Ishikawa (cell line): ENCODE measurements at regions not wholly inside any gene's neighbourhood (a gene's known extent, or its start where the extent isn't known, plus 50 kb on each side); places are given as distances from the start of the nearest gene placed in this dataset.

Experiments
- CEBPB ChIP-seq: IDR thresholded peaks from 2 replicates; pipeline ENCODE4 v1.6.1; 2012
- CREB1 ChIP-seq: IDR thresholded peaks from 2 replicates; pipeline ENCODE4 v1.6.1; 2012; ENCODE audit warnings: low read depth
- EGR1 ChIP-seq: IDR thresholded peaks from 2 replicates; pipeline ENCODE4 v1.6.1; 2012
- EP300 ChIP-seq: IDR thresholded peaks from 2 replicates; pipeline ENCODE4 v1.6.1; 2012; ENCODE audit warnings: borderline replicate concordance
- FOXM1 ChIP-seq: IDR thresholded peaks from 2 replicates; pipeline ENCODE4 v1.6.1; 2012; ENCODE audit warnings: low read depth, borderline replicate concordance
- NFIC ChIP-seq: IDR thresholded peaks from 2 replicates; pipeline ENCODE4 v1.6.1; 2012
- RAD21 ChIP-seq: IDR thresholded peaks from 2 replicates; pipeline ENCODE4 v1.6.1; 2012; ENCODE audit warnings: low read depth
- TAF1 ChIP-seq: IDR thresholded peaks from 2 replicates; pipeline ENCODE4 v1.6.1; 2012; ENCODE audit warnings: low read depth, mild to moderate bottlenecking
- TCF12 ChIP-seq: IDR thresholded peaks from 2 replicates; pipeline ENCODE4 v1.6.1; 2012; ENCODE audit warnings: low read depth
- TEAD4 ChIP-seq: IDR thresholded peaks from 2 replicates; pipeline ENCODE4 v1.6.1; 2012
- YY1 ChIP-seq: IDR thresholded peaks from 2 replicates; pipeline ENCODE4 v1.6.1; 2012; ENCODE audit warnings: low read depth
- ZBTB7A ChIP-seq: IDR thresholded peaks from 2 replicates; pipeline ENCODE4 v1.6.1; 2012; ENCODE audit warnings: low read depth
- TF ChIP-seq, protein P1 (sequence below): IDR thresholded peaks from 2 replicates; pipeline ENCODE4 v1.6.1; 2012
- TF ChIP-seq, protein P2 (sequence below): IDR thresholded peaks from 2 replicates; pipeline ENCODE4 v1.6.1; 2012
- TF ChIP-seq, protein P3 (sequence below): IDR thresholded peaks from 2 replicates; pipeline ENCODE4 v1.6.1; 2012; ENCODE audit warnings: low read depth, mild to moderate bottlenecking

DNA sequence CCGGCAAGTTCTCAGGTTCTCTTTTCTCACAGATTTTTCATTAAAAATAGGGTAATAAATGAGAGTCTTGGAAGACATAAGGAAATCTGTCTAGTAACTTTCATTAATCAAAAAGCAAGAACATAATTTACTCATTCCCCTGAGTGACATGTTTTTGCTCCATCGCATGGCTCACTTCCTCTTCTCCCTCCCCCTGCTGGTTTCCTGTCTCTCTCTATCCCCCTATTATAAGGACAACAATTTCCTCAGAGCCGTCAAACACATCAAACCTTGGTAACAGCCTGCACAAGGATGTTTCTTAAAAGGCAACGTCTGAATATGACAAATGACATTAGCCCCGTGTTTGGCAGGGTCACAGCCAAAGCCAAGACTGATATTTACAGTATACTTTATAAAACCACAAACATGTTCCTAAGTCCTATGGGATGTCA lies 1149.6 kb downstream of the IGSF11 start:
- TF ChIP-seq FOXM1 (no peak), EP300 (peak; percentile 19; the same call in 1 of the 2 replicates)

DNA sequence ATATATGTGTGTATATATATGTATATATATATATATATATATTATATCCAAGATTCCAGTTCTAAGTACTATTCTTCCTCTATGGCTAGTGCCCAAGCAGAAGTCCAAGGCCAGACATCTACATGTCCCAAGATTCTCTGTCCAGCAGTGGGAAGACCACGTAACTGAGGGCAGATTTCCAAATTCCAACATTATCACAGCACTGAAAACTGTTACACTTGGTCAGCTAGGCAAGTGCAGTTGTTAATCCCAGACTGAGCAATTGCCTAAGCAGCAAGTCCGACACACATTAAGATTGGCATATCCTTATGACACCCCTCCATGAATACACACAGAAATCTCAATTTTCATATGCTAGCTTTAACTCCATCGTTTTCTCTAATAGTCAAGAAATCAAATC lies 1148.5 kb downstream of the IGSF11 start:
- TF ChIP-seq EGR1 = no peak
- TF ChIP-seq, protein P1, sequence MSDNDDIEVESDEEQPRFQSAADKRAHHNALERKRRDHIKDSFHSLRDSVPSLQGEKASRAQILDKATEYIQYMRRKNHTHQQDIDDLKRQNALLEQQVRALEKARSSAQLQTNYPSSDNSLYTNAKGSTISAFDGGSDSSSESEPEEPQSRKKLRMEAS = no peak
- TF ChIP-seq, protein P2, sequence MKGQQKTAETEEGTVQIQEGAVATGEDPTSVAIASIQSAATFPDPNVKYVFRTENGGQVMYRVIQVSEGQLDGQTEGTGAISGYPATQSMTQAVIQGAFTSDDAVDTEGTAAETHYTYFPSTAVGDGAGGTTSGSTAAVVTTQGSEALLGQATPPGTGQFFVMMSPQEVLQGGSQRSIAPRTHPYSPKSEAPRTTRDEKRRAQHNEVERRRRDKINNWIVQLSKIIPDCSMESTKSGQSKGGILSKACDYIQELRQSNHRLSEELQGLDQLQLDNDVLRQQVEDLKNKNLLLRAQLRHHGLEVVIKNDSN = no peak
- no peak for TF ChIP-seq NFIC
- TF ChIP-seq CEBPB = no peak
- TF ChIP-seq, protein P3, sequence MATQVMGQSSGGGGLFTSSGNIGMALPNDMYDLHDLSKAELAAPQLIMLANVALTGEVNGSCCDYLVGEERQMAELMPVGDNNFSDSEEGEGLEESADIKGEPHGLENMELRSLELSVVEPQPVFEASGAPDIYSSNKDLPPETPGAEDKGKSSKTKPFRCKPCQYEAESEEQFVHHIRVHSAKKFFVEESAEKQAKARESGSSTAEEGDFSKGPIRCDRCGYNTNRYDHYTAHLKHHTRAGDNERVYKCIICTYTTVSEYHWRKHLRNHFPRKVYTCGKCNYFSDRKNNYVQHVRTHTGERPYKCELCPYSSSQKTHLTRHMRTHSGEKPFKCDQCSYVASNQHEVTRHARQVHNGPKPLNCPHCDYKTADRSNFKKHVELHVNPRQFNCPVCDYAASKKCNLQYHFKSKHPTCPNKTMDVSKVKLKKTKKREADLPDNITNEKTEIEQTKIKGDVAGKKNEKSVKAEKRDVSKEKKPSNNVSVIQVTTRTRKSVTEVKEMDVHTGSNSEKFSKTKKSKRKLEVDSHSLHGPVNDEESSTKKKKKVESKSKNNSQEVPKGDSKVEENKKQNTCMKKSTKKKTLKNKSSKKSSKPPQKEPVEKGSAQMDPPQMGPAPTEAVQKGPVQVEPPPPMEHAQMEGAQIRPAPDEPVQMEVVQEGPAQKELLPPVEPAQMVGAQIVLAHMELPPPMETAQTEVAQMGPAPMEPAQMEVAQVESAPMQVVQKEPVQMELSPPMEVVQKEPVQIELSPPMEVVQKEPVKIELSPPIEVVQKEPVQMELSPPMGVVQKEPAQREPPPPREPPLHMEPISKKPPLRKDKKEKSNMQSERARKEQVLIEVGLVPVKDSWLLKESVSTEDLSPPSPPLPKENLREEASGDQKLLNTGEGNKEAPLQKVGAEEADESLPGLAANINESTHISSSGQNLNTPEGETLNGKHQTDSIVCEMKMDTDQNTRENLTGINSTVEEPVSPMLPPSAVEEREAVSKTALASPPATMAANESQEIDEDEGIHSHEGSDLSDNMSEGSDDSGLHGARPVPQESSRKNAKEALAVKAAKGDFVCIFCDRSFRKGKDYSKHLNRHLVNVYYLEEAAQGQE = no peak
- TF ChIP-seq TCF12 = no peak
- TF ChIP-seq CREB1 = no peak
- TF ChIP-seq ZBTB7A = no peak

DNA sequence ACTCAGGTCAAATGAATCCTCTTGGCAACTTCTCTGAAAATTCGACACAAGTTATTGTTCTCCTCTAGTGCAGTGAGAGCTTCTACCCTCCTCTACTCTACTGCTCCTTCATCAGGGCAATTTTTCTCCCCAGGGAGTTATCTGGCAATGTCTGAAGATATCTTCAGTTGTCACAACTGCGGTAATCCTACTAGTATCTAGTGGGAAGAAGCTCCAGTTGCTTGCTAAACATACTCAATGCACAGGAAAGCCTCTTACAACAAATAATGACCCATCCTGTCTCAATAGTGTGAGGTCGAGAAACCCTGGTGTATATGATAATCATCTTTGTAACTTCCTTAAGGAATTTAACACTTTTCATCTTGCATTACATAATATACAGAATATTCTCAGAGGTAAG lies 1147.6 kb downstream of the IGSF11 start:
- TF ChIP-seq EP300 = no peak
- no peak for TF ChIP-seq TEAD4
- TF ChIP-seq, protein P3 = no peak
- no peak for TF ChIP-seq YY1
- TF ChIP-seq CEBPB = no peak
- TF ChIP-seq CREB1 = no peak
- TF ChIP-seq, protein P1 = no peak
- no peak for TF ChIP-seq NFIC
- no peak for TF ChIP-seq ZBTB7A
- TF ChIP-seq EGR1 = no peak
- no peak for TF ChIP-seq RAD21
- TF ChIP-seq, protein P2 = no peak
- no peak for TF ChIP-seq TCF12
- no peak for TF ChIP-seq FOXM1
- no peak for TF ChIP-seq TAF1

DNA sequence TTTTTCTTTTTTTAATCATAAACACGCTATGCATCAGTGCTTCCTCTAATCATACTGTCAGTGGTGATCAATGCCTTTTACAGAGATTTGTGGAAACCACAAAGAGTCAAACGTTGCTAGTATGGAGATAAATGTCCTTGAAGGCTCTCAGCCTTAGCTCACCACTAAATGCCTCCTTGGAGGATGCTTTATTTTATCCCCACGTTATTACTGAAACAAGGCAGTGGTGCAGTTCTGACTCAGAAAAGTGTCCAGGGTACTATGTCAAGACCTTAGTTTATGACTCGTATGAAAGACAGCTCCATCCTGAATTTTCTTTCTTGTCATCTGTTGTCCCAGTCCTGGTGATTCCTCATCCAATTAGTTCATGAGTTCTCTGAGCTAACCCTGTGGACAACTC lies 1146.7 kb downstream of the IGSF11 start:
- TF ChIP-seq, protein P2 = no peak

DNA sequence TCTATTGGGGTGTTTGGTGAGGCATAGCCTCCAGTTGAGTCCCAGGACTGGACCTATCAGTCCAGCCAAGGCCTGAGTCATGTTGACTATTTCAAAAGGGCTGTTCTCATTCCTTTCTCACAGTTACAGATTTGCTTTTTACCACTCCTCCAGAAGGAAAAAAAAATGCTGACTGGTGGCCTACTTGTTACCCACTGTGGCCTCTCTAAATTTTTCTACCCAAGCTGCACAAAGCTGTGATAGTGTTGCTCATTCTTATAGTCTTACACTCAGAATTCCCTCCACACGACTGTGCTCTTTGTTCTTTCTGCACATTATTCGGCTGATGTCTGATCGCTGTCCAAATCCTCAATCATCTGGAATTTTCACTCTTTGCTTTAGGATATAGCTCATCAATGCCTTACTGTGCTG lies 1142.2 kb downstream of the IGSF11 start:
- TF ChIP-seq, protein P3 = peak; percentile 53; the same call in 1 of the 2 replicates
- TF ChIP-seq NFIC = no peak
